ENCODE measurements at regions not wholly inside any gene's neighbourhood (a gene's known extent, or its start where the extent isn't known, plus 50 kb on each side); places are given as distances from the start of the nearest gene placed in this dataset.

- DNase-seq (ENCODE audit: low spot score in 2 of 2) = no peak
- Histone ChIP-seq H3K36me3 (no peaks in the 10 kb centered on the region), H3K27ac (no peak overlapping the region), H3K4me3 (no peak overlapping the region), H3K9me3 (no peaks in the 10 kb centered on the region), H3K27me3 (no peaks in the 10 kb centered on the region), H3K4me1 (no peaks in the 10 kb centered on the region)
- no peak for TF ChIP-seq CTCF (IDR thresholded peaks at IDR 0.05)
- no peak for TF ChIP-seq POLR2A (IDR thresholded peaks at IDR 0.05)
- no peak for TF ChIP-seq EP300 (IDR thresholded peaks at IDR 0.05)
- WGBS, 2 donors = 63 to 70% methylated on average over 3 of the region's 3 CpGs
These were observed 104.8 kb downstream of the MAFB start for GRCh38 chr20:40584130-40584809.

- WGBS, 2 donors = 82 to 85% methylated on average over 7 of the region's 7 CpGs
- H3K36me3 ChIP-seq = no peaks in the 10 kb centered on the region
- H3K27me3 ChIP-seq = no peaks in the 10 kb centered on the region
- DNase-seq (ENCODE audit: low spot score in 2 of 2) = no peak
- no peak overlapping the region for H3K4me3 ChIP-seq
- TF ChIP-seq CTCF (IDR thresholded peaks at IDR 0.05) (no peak), EP300 (IDR thresholded peaks at IDR 0.05) (no peak), POLR2A (IDR thresholded peaks at IDR 0.05) (no peak)
- no peaks in the 10 kb centered on the region for H3K9me3 ChIP-seq
- no peak overlapping the region for H3K27ac ChIP-seq
- H3K4me1 ChIP-seq = no peaks in the 10 kb centered on the region
These were observed 105.4 kb downstream of the MAFB start for GRCh38 chr20:40583636-40584035.

- H3K36me3 ChIP-seq = no peaks in the 10 kb centered on the region
- no peaks in the 10 kb centered on the region for H3K27me3 ChIP-seq
- peak in 1 of 2 donors; percentile 28 for DNase-seq (ENCODE audit: low spot score in 2 of 2)
- no peaks in the 10 kb centered on the region for H3K9me3 ChIP-seq
- 66 to 67% methylated on average over 7 of the region's 7 CpGs for WGBS, 2 donors
- no peak overlapping the region for H3K27ac ChIP-seq
- no peaks in the 10 kb centered on the region for H3K4me1 ChIP-seq
- H3K4me3 ChIP-seq = no peak overlapping the region
- TF ChIP-seq POLR2A (IDR thresholded peaks at IDR 0.05) (no peak), CTCF (IDR thresholded peaks at IDR 0.05) (no peak), EP300 (IDR thresholded peaks at IDR 0.05) (peak in 1 of 2 donors; percentile 31)
These were observed 105.8 kb downstream of the MAFB start for GRCh38 chr20:40583205-40583604.

- Histone ChIP-seq H3K36me3 (no peaks in the 10 kb centered on the region), H3K9me3 (no peaks in the 10 kb centered on the region), H3K27ac (no peak overlapping the region), H3K4me1 (no peaks in the 10 kb centered on the region), H3K27me3 (no peaks in the 10 kb centered on the region), H3K4me3 (no peak overlapping the region)
- TF ChIP-seq CTCF (IDR thresholded peaks at IDR 0.05) (no peak), EP300 (IDR thresholded peaks at IDR 0.05) (peak in 1 of 2 donors; percentile 6), POLR2A (IDR thresholded peaks at IDR 0.05) (no peak)
- WGBS, 2 donors = 66 to 76% methylated on average over 4 of the region's 4 CpGs
- DNase-seq (ENCODE audit: low spot score in 2 of 2) = no peak
These were observed 106.5 kb downstream of the MAFB start for GRCh38 chr20:40582531-40582930.

- Histone ChIP-seq H3K4me1 (no peaks in the 10 kb centered on the region), H3K9me3 (no peaks in the 10 kb centered on the region), H3K4me3 (no peak overlapping the region), H3K27me3 (no peaks in the 10 kb centered on the region), H3K27ac (no peak overlapping the region), H3K36me3 (no peaks in the 10 kb centered on the region)
- DNase-seq (ENCODE audit: low spot score in 2 of 2) = no peak
- WGBS, 2 donors = 88 to 95% methylated on average over 1 of the region's 1 CpG
- TF ChIP-seq EP300 (IDR thresholded peaks at IDR 0.05) (no peak), POLR2A (IDR thresholded peaks at IDR 0.05) (no peak), CTCF (IDR thresholded peaks at IDR 0.05) (no peak)
These were observed 109.3 kb downstream of the MAFB start for GRCh38 chr20:40579701-40580100.

Measured in tibial nerve (tissue), 4 donors.